GM21619 (cell line): ENCODE measurements at regions not wholly inside any gene's neighbourhood (a gene's known extent, or its start where the extent isn't known, plus 50 kb on each side); places are given as distances from the start of the nearest gene placed in this dataset.

Experiments
- ATAC-seq: cut with Tn5 transposase; IDR thresholded peaks from one replicate; pipeline ENCODE4 v1.9.1; 2021; ENCODE audit not compliant: unreplicated experiment

GRCh38 chr10:126781450-126782216 lies 111.1 kb upstream of the C10orf90 start:
- ATAC-seq: no peak

- ATAC-seq: no peak
Measured at GRCh38 chr10:126783806-126784557, 113.5 kb upstream of the C10orf90 start.

- ATAC-seq: no peak
Measured at GRCh38 chr10:126787201-126787600, 116.7 kb upstream of the C10orf90 start.

GRCh38 chr10:126795318-126795717 lies 109.9 kb upstream of the DOCK1 start:
- no peak for ATAC-seq

- no peak for ATAC-seq
Measured at GRCh38 chr10:126798649-126799048, 106.6 kb upstream of the DOCK1 start.

GRCh38 chr10:126803394-126803793 lies 101.8 kb upstream of the DOCK1 start:
- ATAC-seq: no peak

GRCh38 chr10:126804396-126804795 lies 100.8 kb upstream of the DOCK1 start:
- ATAC-seq: no peak

- ATAC-seq: no peak
Measured at GRCh38 chr10:126806498-126806897, 98.7 kb upstream of the DOCK1 start.

- no peak for ATAC-seq
Measured at GRCh38 chr10:126806991-126807702, 98.1 kb upstream of the DOCK1 start.

GRCh38 chr10:126808103-126808502 lies 97.1 kb upstream of the DOCK1 start:
- no peak for ATAC-seq

GRCh38 chr10:126813432-126813831 lies 91.8 kb upstream of the DOCK1 start:
- no peak for ATAC-seq

- no peak for ATAC-seq
Measured at GRCh38 chr10:126833542-126833941, 71.7 kb upstream of the DOCK1 start.

GRCh38 chr10:126836009-126836408 lies 69.2 kb upstream of the DOCK1 start:
- no peak for ATAC-seq

- no peak for ATAC-seq
Measured at GRCh38 chr10:126838316-126838715, 66.9 kb upstream of the DOCK1 start.

- ATAC-seq: no peak
Measured at GRCh38 chr10:126839094-126839761, 66.0 kb upstream of the DOCK1 start.

GRCh38 chr10:126840576-126841135 lies 64.6 kb upstream of the DOCK1 start:
- ATAC-seq: no peak

GRCh38 chr10:126841341-126841895 lies 63.8 kb upstream of the DOCK1 start:
- no peak for ATAC-seq

- no peak for ATAC-seq
Measured at GRCh38 chr10:126842356-126842755, 62.9 kb upstream of the DOCK1 start.

- no peak for ATAC-seq
Measured at GRCh38 chr10:126842836-126843235, 62.4 kb upstream of the DOCK1 start.

- no peak for ATAC-seq
Measured at GRCh38 chr10:126843299-126843934, 61.8 kb upstream of the DOCK1 start.
